SJSA1 (cell line): ENCODE measurements at regions not wholly inside any gene's neighbourhood (a gene's known extent, or its start where the extent isn't known, plus 50 kb on each side); places are given as distances from the start of the nearest gene placed in this dataset.
"Not testable (repeated sequence)": the region's sequence is repeated elsewhere in the genome, so short reads cannot be mapped to it uniquely, and the experiment has no call there.

Source experiments
- DNase-seq, 2 experiments: peaks; one replicate each; pipeline ENCODE4 v3.0.0-alpha.2; 2015 to 2020; ENCODE audit warnings: low spot score in 2 of 2, low read depth in 1 of 2
- H3K27ac ChIP-seq: fragments of 250-450 bp; sonication (Bioruptor Pico); 2 replicates; pipeline ENCODE4 v1.5.1; 2020; ENCODE audit warnings: mild to moderate bottlenecking, moderate library complexity
- H3K27me3 ChIP-seq: fragments of 250-450 bp; sonication (Bioruptor Pico); replicated peaks from 2 replicates; pipeline ENCODE4 v1.5.1; 2020; ENCODE audit warnings: mild to moderate bottlenecking, moderate library complexity
- H3K36me3 ChIP-seq: fragments of 250-450 bp; sonication (Bioruptor Pico); 2 replicates; pipeline ENCODE4 v1.5.1; 2020; ENCODE audit warnings: mild to moderate bottlenecking
- H3K4me1 ChIP-seq: fragments of 250-450 bp; sonication (Bioruptor Pico); replicated peaks from 2 replicates; pipeline ENCODE4 v1.6.1; 2021; ENCODE audit warnings: mild to moderate bottlenecking
- H3K4me3 ChIP-seq: fragments of 250-450 bp; sonication (Bioruptor Pico); 2 replicates; pipeline ENCODE4 v1.5.1; 2020; ENCODE audit warnings: mild to moderate bottlenecking
- H3K9me3 ChIP-seq: fragments of 250-450 bp; sonication (Bioruptor Pico); replicated peaks from 2 replicates; pipeline ENCODE4 v1.5.1; 2020; ENCODE audit warnings: mild to moderate bottlenecking

GRCh38 chr10:81600185-81600584 is 274.8 kb upstream of the NRG3 start:
- H3K27me3 ChIP-seq = no peaks in the 10 kb centered on the region
- DNase-seq = peak in 1 of 2 experiments; percentile 23
- no peaks in the 10 kb centered on the region; the same call in 1 of the 2 replicates for H3K9me3 ChIP-seq
- no peaks in the 10 kb centered on the region for H3K36me3 ChIP-seq
- H3K4me3 ChIP-seq = no peak overlapping the region
- peak overlapping the region; percentile 61 for H3K27ac ChIP-seq
- peaks cover 13% of the 10 kb centered on the region for H3K4me1 ChIP-seq

- DNase-seq = no peak
- Histone ChIP-seq H3K4me3 (no peak overlapping the region), H3K27me3 (no peaks in the 10 kb centered on the region), H3K27ac (no peak overlapping the region), H3K9me3 (no peaks in the 10 kb centered on the region), H3K4me1 (peaks cover 13% of the 10 kb centered on the region), H3K36me3 (no peaks in the 10 kb centered on the region)
Measured at GRCh38 chr10:81603106-81603620, 271.8 kb upstream of the NRG3 start.

- not testable (repeated sequence) for H3K9me3 ChIP-seq, H3K4me3 ChIP-seq, H3K27me3 ChIP-seq, H3K36me3 ChIP-seq, DNase-seq, H3K27ac ChIP-seq, H3K4me1 ChIP-seq
Measured at GRCh38 chr10:81644485-81644884, 230.5 kb upstream of the NRG3 start.

GRCh38 chr10:81655986-81656385 is 219.0 kb upstream of the NRG3 start:
- Histone ChIP-seq H3K36me3 (no peaks in the 10 kb centered on the region), H3K4me1 (no peaks in the 10 kb centered on the region)
- no peak for DNase-seq

DNA sequence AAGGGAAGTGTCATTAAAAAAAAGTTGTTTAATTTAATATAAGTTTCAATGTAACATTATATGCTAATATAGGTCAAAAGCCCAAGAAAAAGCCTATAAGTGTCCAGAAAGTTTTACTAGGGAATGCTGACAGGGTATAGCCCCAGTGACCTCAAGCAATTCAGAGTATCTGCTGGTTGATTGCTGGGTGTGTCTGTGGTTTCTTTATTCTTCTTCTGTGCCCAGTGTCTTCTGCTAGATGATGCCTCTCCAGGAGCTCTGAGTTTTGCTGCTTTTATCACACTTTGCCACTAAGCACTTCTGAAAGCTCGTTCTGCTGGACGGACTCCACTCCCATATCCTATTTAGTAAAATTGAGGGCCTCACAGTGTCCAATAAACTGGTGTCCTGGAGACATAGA is 212.2 kb upstream of the NRG3 start:
- DNase-seq = no peak
- H3K36me3 ChIP-seq = no peaks in the 10 kb centered on the region
- H3K27ac ChIP-seq = no peak overlapping the region
- no peaks in the 10 kb centered on the region for H3K27me3 ChIP-seq
- H3K4me3 ChIP-seq = no peak overlapping the region
- H3K9me3 ChIP-seq = peaks cover 6% of the 10 kb centered on the region; the same call in 1 of the 2 replicates
- H3K4me1 ChIP-seq = no peaks in the 10 kb centered on the region

More at GRCh38 chr10:81655986-81656385, 219.0 kb upstream of the NRG3 start:
- Histone ChIP-seq H3K27me3 (no peaks in the 10 kb centered on the region), H3K27ac (no peak overlapping the region), H3K4me3 (no peak overlapping the region), H3K9me3 (peaks cover 2% of the 10 kb centered on the region; the same call in 1 of the 2 replicates)

GRCh38 chr10:81664800-81665199 is 210.2 kb upstream of the NRG3 start:
- not testable (repeated sequence) for H3K4me3 ChIP-seq, DNase-seq, H3K36me3 ChIP-seq, H3K27me3 ChIP-seq, H3K9me3 ChIP-seq, H3K4me1 ChIP-seq, H3K27ac ChIP-seq

DNA sequence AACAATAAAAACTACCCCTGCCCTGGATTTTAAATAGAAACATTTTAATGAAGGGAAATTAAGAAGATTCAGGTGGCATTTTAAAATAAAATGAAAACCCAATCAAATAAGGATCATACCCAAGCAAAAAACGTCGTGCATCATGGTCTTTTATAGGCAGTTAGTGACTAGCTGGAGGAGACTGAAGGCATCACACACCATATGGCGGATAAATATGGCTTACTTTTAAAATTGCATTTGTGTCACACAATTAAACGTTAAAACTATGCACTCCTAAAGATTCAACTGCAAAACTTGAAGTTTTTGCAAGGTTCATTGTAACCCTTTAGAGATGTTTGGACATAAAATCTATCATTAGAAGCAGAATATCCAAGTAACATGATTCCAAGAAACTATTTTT is 200.1 kb upstream of the NRG3 start:
- Histone ChIP-seq H3K36me3 (no peaks in the 10 kb centered on the region), H3K4me3 (no peak overlapping the region), H3K4me1 (no peaks in the 10 kb centered on the region), H3K27me3 (no peaks in the 10 kb centered on the region), H3K27ac (no peak overlapping the region), H3K9me3 (peaks cover 3% of the 10 kb centered on the region)
- no peak for DNase-seq

GRCh38 chr10:81679291-81679690 is 195.7 kb upstream of the NRG3 start:
- Histone ChIP-seq H3K36me3 (no peaks in the 10 kb centered on the region), H3K4me1 (no peaks in the 10 kb centered on the region), H3K27me3 (no peaks in the 10 kb centered on the region), H3K4me3 (no peak overlapping the region), H3K27ac (no peak overlapping the region), H3K9me3 (peaks cover 3% of the 10 kb centered on the region)
- DNase-seq = no peak

DNA sequence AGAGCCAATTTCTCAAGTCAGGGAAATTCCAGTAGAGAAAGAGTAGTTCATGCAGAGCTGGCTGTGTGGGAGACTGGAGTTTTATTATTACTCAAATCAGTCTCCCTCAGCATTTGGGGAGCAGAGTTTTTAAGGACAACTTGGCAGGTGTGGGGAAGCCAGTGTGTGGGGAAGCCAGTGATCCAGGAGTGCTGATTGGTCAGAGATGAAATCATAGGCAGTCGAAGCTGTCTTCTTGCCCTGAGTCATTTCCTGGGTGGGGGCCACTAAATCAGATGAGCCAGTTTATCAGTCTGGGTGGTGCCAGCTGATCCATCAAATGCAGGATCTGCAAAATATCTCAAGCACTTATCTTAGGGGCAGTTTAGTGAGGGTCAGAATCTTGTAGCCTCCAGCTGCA is 194.6 kb upstream of the NRG3 start:
- peaks cover 3% of the 10 kb centered on the region for H3K9me3 ChIP-seq
- no peak overlapping the region for H3K27ac ChIP-seq

GRCh38 chr10:81688459-81688858 is 186.5 kb upstream of the NRG3 start:
- H3K9me3 ChIP-seq = peaks cover 2% of the 10 kb centered on the region; the same call in 1 of the 2 replicates
- no peak overlapping the region for H3K27ac ChIP-seq
- no peaks in the 10 kb centered on the region for H3K27me3 ChIP-seq
- no peak for DNase-seq
- H3K36me3 ChIP-seq = no peaks in the 10 kb centered on the region
- no peaks in the 10 kb centered on the region for H3K4me1 ChIP-seq
- H3K4me3 ChIP-seq = no peak overlapping the region

More for the DNA sequence above, 194.6 kb upstream of the NRG3 start:
- Histone ChIP-seq H3K4me1 (no peaks in the 10 kb centered on the region), H3K36me3 (no peaks in the 10 kb centered on the region), H3K4me3 (no peak overlapping the region), H3K27me3 (no peaks in the 10 kb centered on the region)
- DNase-seq = no peak

DNA sequence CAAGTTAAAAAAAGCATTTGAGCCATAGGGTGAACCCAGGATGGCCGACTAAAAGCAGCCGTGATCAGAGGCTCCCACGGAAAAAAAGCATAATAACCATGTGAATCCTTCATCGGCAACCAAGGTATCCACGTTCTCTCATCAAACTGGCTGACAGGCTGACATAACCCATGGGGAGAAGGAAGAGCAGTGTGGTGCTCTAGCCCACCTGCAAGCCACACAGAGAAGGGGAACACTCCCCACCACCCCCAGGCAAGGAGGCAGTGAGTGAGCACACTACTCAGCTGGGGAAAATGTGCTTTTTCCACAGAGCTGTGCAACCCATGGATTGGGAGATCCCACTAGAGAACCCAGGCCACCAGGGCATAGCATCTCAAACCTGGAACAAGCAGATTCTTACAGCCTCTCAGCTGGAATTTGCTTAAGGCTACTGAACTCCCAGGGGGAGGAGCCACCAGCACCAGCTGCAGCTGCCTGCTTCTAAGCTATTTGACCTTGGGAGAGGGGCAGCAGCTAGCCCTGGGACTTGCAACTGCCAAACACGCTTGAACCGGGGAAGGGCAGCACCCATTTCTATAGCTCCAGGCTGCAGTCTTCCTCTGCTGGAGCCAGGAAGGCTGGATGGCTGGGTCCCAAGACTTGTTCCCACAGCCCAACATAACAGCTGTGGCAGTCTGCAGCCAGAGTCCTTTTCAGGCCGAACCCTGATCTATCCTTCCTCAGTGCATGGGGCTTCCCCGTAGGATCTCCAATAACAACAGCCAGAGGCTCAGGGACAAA is 178.2 kb upstream of the NRG3 start:
- Histone ChIP-seq H3K9me3 (peaks cover 6% of the 10 kb centered on the region; the same call in 1 of the 2 replicates), H3K4me3 (no peak overlapping the region), H3K4me1 (no peaks in the 10 kb centered on the region), H3K36me3 (no peaks in the 10 kb centered on the region), H3K27me3 (no peaks in the 10 kb centered on the region), H3K27ac (no peak overlapping the region)
- no peak for DNase-seq

GRCh38 chr10:81704596-81704995 is 170.4 kb upstream of the NRG3 start:
- H3K4me1 ChIP-seq = no peaks in the 10 kb centered on the region

GRCh38 chr10:81708416-81708815 is 166.6 kb upstream of the NRG3 start:
- H3K36me3 ChIP-seq = no peaks in the 10 kb centered on the region
- no peaks in the 10 kb centered on the region for H3K27me3 ChIP-seq
- no peak overlapping the region for H3K27ac ChIP-seq
- H3K4me1 ChIP-seq = no peaks in the 10 kb centered on the region
- H3K9me3 ChIP-seq = peaks cover 3% of the 10 kb centered on the region; the same call in 1 of the 2 replicates
- DNase-seq = no peak
- no peak overlapping the region for H3K4me3 ChIP-seq

More at GRCh38 chr10:81704596-81704995, 170.4 kb upstream of the NRG3 start:
- Histone ChIP-seq H3K27me3 (no peaks in the 10 kb centered on the region), H3K27ac (no peak overlapping the region), H3K4me3 (no peak overlapping the region), H3K9me3 (peaks cover 3% of the 10 kb centered on the region), H3K36me3 (no peaks in the 10 kb centered on the region)
- no peak for DNase-seq

GRCh38 chr10:81708929-81709328 is 166.1 kb upstream of the NRG3 start:
- Histone ChIP-seq H3K9me3 (no peaks in the 10 kb centered on the region; the same call in 1 of the 2 replicates), H3K27me3 (no peaks in the 10 kb centered on the region), H3K4me3 (no peak overlapping the region), H3K4me1 (no peaks in the 10 kb centered on the region), H3K36me3 (no peaks in the 10 kb centered on the region), H3K27ac (no peak overlapping the region)
- DNase-seq = no peak
